Neural crest cell (in vitro differentiated cells): ENCODE measurements at regions not wholly inside any gene's neighbourhood (a gene's known extent, or its start where the extent isn't known, plus 50 kb on each side); places are given as distances from the start of the nearest gene placed in this dataset.
A peak's percentile ranks its signal among the peaks of the same experiment; 100 is the strongest.

ENCODE experiments used
- DNase-seq: peaks from one replicate; pipeline ENCODE4 v3.0.0; 2021; ENCODE audit warnings: low read depth, mixed read lengths, low spot score
- H3K27ac Mint-ChIP-seq: one replicate; pipeline ENCODE4 v1.8.0; 2021; ENCODE audit warnings: mild to moderate bottlenecking, mixed read lengths; ENCODE audit not compliant: unreplicated experiment
- H3K27me3 Mint-ChIP-seq: 2 replicates; pipeline ENCODE4 v1.8.0; 2021; ENCODE audit warnings: low read depth, mild to moderate bottlenecking, mixed read lengths
- H3K36me3 Mint-ChIP-seq: 2 replicates; pipeline ENCODE4 v1.8.0; 2021; ENCODE audit warnings: low read depth, mild to moderate bottlenecking, mixed read lengths
- H3K4me1 Mint-ChIP-seq: 2 replicates; pipeline ENCODE4 v1.8.0; 2021; ENCODE audit warnings: mixed read lengths
- H3K4me3 Mint-ChIP-seq: one replicate; pipeline ENCODE4 v1.8.0; 2021; ENCODE audit warnings: mild to moderate bottlenecking, mixed read lengths
- H3K9me3 Mint-ChIP-seq: 2 replicates; pipeline ENCODE4 v1.8.0; 2021; ENCODE audit warnings: mixed read lengths
- CTCF ChIP-seq: fragments of 200-600 bp; sonication (generic); conservative IDR thresholded peaks from 2 replicates; pipeline ENCODE4 v1.5.0; 2021; ENCODE audit warnings: antibody characterized with exemption, mild to moderate bottlenecking

- Mint-ChIP-seq H3K9me3 (no peaks in the 10 kb centered on the region), H3K4me1 (peaks cover 6% of the 10 kb centered on the region), H3K36me3 (no peaks in the 10 kb centered on the region), H3K27me3 (peaks cover 84% of the 10 kb centered on the region), H3K4me3 (peak overlapping the region; percentile 87), H3K27ac (no peak overlapping the region)
- DNase-seq = no peak
- no peak for TF ChIP-seq CTCF
Measured at GRCh38 chr4:82043081-82043808, 330.5 kb downstream of the HNRNPD start.

GRCh38 chr4:82042042-82042441, 331.7 kb downstream of the HNRNPD start:
- peaks cover 82% of the 10 kb centered on the region for H3K27me3 Mint-ChIP-seq
- TF ChIP-seq CTCF = no peak
- H3K9me3 Mint-ChIP-seq = no peaks in the 10 kb centered on the region
- no peak overlapping the region for H3K27ac Mint-ChIP-seq
- no peaks in the 10 kb centered on the region for H3K36me3 Mint-ChIP-seq
- no peak for DNase-seq
- peaks cover 6% of the 10 kb centered on the region for H3K4me1 Mint-ChIP-seq
- H3K4me3 Mint-ChIP-seq = peak overlapping the region; percentile 36

GRCh38 chr4:82038936-82039335, 334.9 kb downstream of the HNRNPD start:
- Mint-ChIP-seq H3K4me3 (no peak overlapping the region), H3K9me3 (no peaks in the 10 kb centered on the region), H3K27me3 (peaks cover 77% of the 10 kb centered on the region), H3K36me3 (no peaks in the 10 kb centered on the region), H3K27ac (no peak overlapping the region), H3K4me1 (peaks cover 6% of the 10 kb centered on the region)
- no peak for TF ChIP-seq CTCF
- DNase-seq = no peak

GRCh38 chr4:82036181-82036580, 337.6 kb downstream of the HNRNPD start:
- Mint-ChIP-seq H3K4me3 (no peak overlapping the region), H3K36me3 (no peaks in the 10 kb centered on the region), H3K27me3 (peaks cover 72% of the 10 kb centered on the region), H3K9me3 (no peaks in the 10 kb centered on the region), H3K4me1 (no peaks in the 10 kb centered on the region), H3K27ac (no peak overlapping the region)
- DNase-seq = no peak
- no peak for TF ChIP-seq CTCF

GRCh38 chr4:82034878-82035277, 338.9 kb downstream of the HNRNPD start:
- TF ChIP-seq CTCF = no peak
- no peak for DNase-seq
- no peaks in the 10 kb centered on the region for H3K9me3 Mint-ChIP-seq
- H3K27ac Mint-ChIP-seq = no peak overlapping the region
- no peaks in the 10 kb centered on the region for H3K36me3 Mint-ChIP-seq
- H3K4me3 Mint-ChIP-seq = no peak overlapping the region
- H3K27me3 Mint-ChIP-seq = peaks cover 69% of the 10 kb centered on the region
- H3K4me1 Mint-ChIP-seq = no peaks in the 10 kb centered on the region
